NCI-H524 treated with DMSO at 0.1 percent for 48 hours (cell line): ENCODE measurements at regions not wholly inside any gene's neighbourhood (a gene's known extent, or its start where the extent isn't known, plus 50 kb on each side); places are given as distances from the start of the nearest gene placed in this dataset.
"Not testable (repeated sequence)": the region's sequence is repeated elsewhere in the genome, so short reads cannot be mapped to it uniquely, and the experiment has no call there.

Experiments
- DNase-seq: peaks from one replicate; lab custom pipeline; 2025; lab: John Stamatoyannopoulos, UW

- DNase-seq: no peak
Observed at GRCh38 chr21:35521852-35522505, 472.9 kb upstream of the RUNX1 start.

GRCh38 chr21:35521293-35521692 lies 472.2 kb upstream of the RUNX1 start:
- no peak for DNase-seq

DNA sequence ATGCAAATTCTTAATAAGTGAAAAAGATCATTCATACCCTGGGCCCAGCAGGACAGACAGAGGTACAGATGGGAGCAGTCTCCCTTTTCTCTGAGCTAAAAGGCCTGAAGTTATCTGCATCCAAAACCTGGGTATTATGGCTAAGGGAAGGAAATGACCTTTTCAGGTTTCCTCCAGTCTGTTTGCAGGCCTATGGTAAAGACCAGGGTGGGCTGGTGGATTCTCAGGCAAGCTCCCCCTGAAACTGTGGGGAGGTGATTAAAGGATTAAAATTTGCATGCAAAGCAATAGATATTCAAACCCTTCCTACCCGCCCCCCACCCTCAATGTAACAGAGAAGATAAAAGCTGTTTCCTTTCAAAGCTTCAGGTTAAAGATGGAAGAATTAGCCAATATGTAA lies 471.8 kb upstream of the RUNX1 start:
- DNase-seq: no peak

- DNase-seq: no peak
Observed at GRCh38 chr21:35520302-35520701, 471.2 kb upstream of the RUNX1 start.

- no peak for DNase-seq
Observed at GRCh38 chr21:35517865-35518264, 468.8 kb upstream of the RUNX1 start.

DNA sequence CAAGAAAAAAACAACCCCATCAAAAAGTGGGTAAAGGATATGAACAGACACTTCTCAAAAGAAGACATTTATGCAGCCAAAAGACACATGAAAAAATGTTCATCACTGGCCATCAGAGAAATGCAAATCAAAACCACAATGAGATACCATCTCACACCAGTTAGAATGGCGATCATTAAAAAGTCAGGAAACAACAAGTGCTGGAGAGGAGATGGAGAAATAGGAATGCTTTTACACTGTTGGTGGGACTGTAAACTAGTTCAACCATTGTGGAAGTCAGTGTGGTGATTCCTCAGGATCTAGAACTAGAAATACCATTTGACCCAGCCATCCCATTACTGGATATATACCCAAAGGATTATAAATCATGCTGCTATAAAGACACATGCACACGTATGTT lies 467.2 kb upstream of the RUNX1 start:
- not testable (repeated sequence) for DNase-seq

GRCh38 chr21:35512346-35512745 lies 463.2 kb upstream of the RUNX1 start:
- DNase-seq: no peak

DNA sequence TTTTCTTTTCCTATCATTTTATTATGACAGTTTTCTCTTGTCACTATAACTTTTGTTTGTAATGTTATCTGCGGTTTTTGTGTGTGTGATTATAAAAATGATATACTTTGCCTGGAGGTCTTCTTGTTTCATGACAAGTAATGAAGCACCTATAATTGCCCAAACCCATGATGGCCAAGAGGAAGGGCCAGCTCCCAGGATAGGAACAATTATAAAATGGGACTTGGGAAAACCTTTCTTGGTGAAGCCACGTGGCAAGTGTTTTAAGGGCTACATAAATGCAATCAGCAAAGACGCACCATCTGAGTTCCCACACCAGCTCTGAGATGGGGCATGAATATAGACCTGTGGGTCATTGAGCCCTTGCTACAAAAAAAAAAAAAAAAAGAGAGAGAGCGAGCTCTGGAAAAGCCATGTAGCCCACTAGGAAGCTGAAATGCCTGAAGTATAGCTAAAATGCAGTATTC lies 462.6 kb upstream of the RUNX1 start:
- no peak for DNase-seq

- no peak for DNase-seq
Observed at GRCh38 chr21:35510957-35511695, 462.0 kb upstream of the RUNX1 start.

DNA sequence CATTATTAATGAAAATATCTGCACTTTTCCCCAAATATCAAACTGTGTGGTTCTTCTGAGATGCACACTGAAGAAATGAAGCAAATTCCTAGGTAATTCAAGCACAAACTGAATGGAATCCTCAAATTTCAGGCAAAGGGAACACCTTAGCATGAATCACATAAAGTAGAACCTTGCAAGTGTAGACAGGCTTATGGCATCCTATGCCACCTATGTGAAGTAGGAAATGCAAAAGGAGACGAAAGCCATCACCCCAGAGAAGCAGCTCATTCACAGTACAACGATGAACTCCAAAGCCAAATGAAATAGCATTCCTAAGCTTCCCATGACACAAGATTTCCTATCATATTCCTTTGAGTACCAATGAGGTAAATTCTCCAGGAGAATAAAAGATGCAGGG lies 461.2 kb upstream of the RUNX1 start:
- DNase-seq: no peak

DNA sequence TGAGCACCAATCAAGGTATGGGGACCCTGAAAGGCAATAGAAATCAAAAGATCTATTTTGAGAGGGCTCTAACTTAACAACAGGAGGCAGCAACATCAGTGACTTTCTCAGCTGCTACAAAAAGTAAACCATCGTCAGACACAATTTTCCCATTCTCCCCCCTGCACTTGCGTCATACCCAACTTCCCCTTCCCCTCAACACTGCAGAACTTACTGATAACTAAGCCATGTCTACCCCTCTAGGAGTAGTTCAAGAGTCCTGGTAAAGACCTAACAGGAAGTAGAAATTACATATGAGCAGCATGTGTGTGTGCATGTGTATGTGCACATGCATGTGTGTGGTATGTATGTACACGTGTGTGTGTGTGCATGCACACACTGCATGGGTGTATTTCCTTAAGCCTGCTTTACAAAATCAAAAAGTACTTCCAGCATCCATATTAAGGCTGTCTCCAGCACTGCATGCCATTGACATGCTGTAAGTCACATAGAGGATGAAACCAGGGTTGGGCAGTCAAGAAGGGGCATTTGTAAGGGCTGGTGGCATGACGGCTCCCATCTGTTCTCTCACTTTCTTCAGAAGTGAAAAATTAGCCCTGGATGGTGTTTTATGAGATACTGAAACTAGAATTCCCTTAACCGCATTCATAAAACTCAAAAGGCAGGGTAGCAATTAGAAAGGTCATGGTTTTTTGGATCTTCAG lies 460.1 kb upstream of the RUNX1 start:
- no peak for DNase-seq

- peak; percentile 49 for DNase-seq
Observed at GRCh38 chr21:35508139-35508888, 459.2 kb upstream of the RUNX1 start.

DNA sequence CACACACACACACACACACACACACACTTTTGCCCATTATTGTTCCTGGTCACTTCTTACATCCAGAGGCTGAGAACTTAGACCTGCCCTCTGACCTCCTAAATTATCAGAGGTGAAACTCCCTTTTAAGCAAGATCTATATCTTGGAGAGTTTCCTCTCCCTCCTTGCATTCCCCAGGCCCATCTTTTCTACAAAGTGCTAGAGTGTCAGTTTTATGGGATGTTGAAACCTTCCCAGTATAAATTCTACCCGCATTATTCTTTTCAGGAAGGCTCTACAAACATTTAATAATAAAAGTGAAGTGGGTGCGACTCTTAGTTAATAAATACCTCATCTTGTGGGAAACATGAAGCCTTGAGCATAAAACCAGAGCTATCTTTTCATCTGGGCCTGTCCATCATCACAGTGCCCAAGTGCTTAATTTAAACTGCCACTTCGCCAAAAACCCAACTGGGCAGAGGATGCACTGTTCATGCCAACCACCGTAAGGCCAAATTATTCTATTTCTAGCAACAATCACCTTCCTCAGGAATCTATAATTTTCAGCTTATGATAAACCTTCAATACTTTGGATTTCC lies 458.2 kb upstream of the RUNX1 start:
- DNase-seq: no peak

- no peak for DNase-seq
Observed at GRCh38 chr21:35506771-35507170, 457.7 kb upstream of the RUNX1 start.

DNA sequence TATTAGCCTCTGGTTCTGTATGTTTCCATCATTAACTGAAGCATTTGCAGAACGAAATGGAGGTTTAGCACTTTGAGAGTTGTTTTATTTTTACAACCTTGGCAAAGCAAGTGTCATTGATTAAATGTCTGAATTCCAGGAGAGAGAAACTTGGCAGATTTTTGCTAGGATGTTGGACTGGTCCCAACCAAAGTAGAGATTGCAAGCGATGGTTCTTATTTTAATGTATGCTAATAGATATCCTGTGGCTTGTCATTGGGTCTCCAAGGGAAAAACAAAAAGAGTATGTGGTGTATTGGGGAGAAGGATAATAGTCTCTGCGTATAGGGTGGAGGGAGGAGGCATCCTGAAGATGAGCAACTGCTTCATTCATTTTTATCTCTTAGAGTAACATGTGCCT lies 457.2 kb upstream of the RUNX1 start:
- no peak for DNase-seq

DNA sequence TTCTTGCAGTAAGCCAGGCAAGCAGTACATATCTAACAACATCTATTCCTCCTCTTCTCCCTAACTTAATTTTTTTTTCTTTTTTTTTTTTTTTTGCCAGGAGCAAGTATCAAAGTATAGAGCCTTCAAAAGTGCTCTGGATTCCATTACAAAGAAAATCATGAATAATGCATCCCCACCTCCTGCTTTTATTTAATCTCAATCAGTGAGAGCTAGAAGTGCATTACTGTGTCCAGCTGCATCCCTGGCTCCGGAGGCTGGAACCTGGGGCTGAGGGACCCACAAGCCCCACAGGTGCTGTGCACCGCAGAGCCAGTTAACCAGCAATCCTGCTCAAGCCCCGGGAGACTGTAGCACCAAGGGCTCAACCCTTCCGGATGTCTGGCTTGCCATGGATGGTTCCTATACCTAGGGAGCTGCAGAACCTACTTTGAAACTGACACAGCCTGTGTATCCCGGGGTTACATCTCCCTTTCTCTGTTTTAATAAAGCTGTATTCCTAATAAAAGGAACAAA lies 455.9 kb upstream of the RUNX1 start:
- no peak for DNase-seq

- DNase-seq: no peak
Observed at GRCh38 chr21:35504277-35504676, 455.2 kb upstream of the RUNX1 start.

- DNase-seq: no peak
Observed at GRCh38 chr21:35503671-35504070, 454.6 kb upstream of the RUNX1 start.

DNA sequence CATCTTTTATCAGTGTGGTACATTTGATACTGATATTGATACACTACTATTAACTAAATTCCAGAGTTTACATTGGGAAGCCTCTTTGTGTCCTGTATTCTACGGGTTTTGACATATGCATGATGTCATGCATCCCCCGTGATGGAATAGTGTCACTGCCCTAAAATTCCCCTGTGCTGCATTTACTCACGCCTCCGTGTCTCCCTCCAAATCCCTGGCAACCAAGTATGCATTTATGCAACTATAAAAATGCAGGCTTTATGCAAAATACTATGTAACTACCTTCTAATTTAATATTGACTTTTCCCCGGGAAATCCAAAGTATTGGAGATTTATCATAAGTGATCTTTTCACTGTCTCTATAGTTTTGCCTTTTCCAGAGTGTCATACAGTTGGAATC lies 453.7 kb upstream of the RUNX1 start:
- no peak for DNase-seq

DNA sequence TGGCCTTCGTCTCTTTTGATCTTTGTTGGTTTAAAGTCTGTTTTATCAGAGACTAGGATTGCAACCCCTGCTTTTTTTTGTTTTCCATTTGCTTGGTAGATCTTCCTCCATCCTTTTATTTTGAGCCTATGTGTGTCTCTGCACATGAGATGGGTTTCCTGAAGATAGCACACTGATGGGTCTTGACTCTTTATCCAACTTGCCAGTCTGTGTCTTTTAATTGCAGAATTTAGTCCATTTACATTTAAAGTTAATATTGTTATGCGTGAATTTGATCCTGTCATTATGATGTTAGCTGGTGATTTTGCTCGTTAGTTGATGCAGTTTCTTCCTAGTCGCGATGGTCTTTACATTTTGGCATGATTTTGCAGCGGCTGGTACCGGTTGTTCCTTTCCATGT lies 448.4 kb upstream of the RUNX1 start:
- not testable (repeated sequence) for DNase-seq

DNA sequence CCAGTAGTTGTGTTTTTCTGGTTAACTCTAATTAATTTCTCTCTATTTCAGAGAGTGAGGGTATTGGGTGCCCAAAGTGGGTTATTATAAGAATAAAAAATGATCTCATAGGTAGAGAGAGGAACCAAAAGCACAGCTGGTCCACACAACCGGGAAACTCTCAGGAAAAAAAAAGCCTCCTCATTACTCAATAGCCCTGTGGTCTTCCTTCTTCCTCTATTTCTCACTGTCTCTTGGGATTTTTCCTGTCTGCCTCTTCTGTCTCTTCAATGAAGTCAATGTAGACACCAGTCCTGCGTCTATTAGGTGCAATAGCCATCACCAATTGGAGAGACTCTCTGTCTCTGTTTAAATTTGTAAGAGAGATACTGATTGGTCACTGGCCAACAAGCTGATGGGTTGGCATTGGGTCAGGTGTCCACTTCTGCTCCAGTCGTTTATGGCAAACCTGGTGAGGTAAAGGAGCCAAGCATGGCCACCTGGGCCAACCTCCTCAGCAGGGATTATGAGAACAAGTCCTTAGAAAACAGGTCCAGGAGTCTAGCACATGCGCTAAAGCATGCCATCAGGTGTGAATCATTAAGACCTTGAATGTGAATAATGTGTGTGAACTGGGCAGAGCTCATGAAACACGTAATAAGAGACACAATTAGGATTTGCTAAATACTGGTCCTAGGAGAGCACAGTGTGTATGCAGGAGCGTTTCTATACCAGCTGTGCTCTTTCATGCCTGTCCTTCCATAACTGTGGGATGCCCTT lies 443.0 kb upstream of the RUNX1 start:
- DNase-seq: no peak
